ENCODE measurements at regions not wholly inside any gene's neighbourhood (a gene's known extent, or its start where the extent isn't known, plus 50 kb on each side); places are given as distances from the start of the nearest gene placed in this dataset.

DNA sequence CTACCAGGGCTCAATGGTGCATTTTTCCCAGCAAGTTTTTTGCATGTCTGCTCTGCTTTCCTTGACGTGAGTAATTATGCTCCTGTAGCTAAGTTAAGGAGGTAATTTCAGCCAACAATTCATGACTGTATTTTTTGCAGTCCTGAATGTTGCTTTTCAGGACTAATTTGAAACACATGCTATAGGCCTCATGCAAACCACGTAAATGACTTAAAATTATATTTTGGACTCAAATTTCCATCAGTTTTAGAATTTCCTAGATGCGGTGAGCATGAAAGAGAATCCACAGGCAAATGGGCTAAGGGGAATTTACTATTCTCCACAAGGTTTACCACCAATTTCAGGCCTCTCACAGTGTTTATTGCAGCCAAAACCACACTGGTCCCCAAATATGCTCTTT, 589.9 kb upstream of the LRRTM1 start:
- Histone ChIP-seq H3K4me2 (no peak overlapping the region), H3K9me3 (no peaks in the 10 kb centered on the region), H3K36me3 (no peaks in the 10 kb centered on the region), H3K4me3 (no peak overlapping the region), H3K27me3 (no peaks in the 10 kb centered on the region), H3K9ac (no peak overlapping the region), H4K20me1 (no peaks in the 10 kb centered on the region), H3K27ac (no peak overlapping the region), H3K4me1 (no peaks in the 10 kb centered on the region)
- TF ChIP-seq Cebpa-rat (IDR thresholded peaks at IDR 0.05) = no peak

DNA sequence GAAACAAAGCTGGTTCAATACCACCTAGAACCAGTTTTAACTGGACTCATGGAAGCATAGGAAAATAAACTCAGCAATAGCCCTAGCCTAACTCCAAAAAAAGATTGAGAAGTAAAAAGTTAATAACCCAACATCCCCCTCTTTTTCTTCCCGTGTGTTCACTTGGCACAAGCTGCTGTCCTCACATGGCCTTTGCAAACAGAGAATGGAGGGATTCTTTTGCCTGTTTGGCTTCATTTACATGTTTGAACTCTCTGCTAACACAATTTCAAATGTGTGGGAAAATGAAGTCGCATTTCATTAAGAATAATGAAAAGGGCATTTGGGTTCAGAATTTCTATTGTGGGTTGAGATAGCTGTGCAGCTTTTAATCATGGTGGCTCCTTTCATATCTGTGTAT, 589.2 kb upstream of the LRRTM1 start:
- Histone ChIP-seq H3K4me2 (no peak overlapping the region), H4K20me1 (no peaks in the 10 kb centered on the region), H3K27me3 (no peaks in the 10 kb centered on the region), H3K9me3 (no peaks in the 10 kb centered on the region), H3K27ac (no peak overlapping the region), H3K36me3 (no peaks in the 10 kb centered on the region), H3K4me1 (no peaks in the 10 kb centered on the region), H3K4me3 (no peak overlapping the region), H3K9ac (no peak overlapping the region)
- TF ChIP-seq Cebpa-rat (IDR thresholded peaks at IDR 0.05) = no peak

DNA sequence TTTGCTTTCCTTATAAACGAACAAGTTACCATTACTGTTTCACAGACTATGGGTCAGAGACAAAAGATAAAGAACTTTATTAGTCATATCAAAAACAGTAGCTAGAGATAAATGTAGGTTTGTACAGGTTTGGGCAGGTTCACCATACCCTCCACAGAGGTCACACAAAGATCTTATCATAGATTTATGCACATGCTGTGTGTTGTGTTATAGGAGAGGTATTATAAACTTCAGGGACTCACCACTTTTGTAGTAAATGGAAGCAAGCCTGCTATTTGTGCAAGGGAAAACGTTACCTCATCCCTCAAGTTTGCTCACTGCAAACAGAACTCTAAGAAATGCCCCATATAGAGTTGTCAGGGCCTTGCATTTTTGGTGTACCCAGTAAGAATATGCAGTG, 584.5 kb upstream of the LRRTM1 start:
- no peak for TF ChIP-seq Cebpa-rat (IDR thresholded peaks at IDR 0.05)
- Histone ChIP-seq H3K4me3 (no peak overlapping the region), H4K20me1 (no peaks in the 10 kb centered on the region), H3K4me1 (no peaks in the 10 kb centered on the region), H3K36me3 (no peaks in the 10 kb centered on the region), H3K4me2 (no peak overlapping the region), H3K27me3 (no peaks in the 10 kb centered on the region), H3K27ac (no peak overlapping the region), H3K9me3 (no peaks in the 10 kb centered on the region), H3K9ac (no peak overlapping the region)

DNA sequence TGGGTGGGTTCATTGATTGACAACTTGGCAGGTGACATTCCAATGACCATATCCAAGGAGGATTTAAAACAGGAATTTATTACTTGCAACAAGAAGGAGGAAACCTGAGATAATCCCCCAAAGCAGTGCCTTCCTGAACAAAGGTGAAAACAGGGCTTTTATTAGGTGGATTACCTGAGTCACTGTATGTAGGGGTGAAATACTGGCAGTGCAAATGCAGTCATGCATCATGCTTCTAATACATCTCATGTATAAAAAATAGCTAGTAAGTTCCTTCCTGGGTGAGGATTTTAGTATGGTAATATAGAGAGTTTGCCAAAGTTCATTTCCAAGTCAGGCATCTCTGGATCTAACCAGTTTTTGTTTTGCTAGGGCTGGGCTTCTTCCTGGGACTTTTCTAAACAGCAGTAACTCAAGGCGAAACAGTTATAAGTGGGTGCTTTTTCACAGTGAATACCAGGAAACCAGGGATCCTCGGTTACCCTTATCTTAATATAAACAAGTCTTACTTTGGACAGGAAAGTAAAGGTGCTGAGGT, 583.4 kb upstream of the LRRTM1 start:
- no peak overlapping the region for H3K4me3 ChIP-seq
- H3K4me2 ChIP-seq = no peak overlapping the region
- H3K36me3 ChIP-seq = no peaks in the 10 kb centered on the region
- no peak for TF ChIP-seq Cebpa-rat (IDR thresholded peaks at IDR 0.05)
- H3K9ac ChIP-seq = no peak overlapping the region
- no peak overlapping the region for H3K27ac ChIP-seq
- no peaks in the 10 kb centered on the region for H4K20me1 ChIP-seq
- H3K9me3 ChIP-seq = no peaks in the 10 kb centered on the region
- H3K4me1 ChIP-seq = no peaks in the 10 kb centered on the region
- no peaks in the 10 kb centered on the region for H3K27me3 ChIP-seq

DNA sequence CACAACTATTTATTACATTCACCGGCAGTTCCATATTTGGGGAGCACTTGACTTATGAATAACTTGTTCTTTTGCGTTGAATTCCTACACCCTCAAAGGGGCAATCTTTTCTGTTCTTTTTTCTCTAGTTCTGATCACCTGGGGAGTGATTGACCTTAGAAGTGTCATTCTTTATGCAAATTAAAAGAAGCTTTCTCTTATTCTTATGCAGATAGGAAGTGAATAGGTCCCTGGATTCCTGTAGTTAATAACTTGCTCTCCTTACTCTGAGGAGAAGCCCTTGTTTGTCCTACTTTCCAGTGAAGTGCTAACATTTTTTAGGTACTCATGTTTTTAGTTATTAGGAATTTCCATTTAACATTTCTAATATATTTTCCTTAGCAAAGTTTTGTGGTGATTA, 569.8 kb upstream of the LRRTM1 start:
- Histone ChIP-seq H3K4me2 (no peak overlapping the region), H4K20me1 (no peaks in the 10 kb centered on the region), H3K9ac (no peak overlapping the region), H3K27me3 (no peaks in the 10 kb centered on the region), H3K4me3 (no peak overlapping the region), H3K9me3 (no peaks in the 10 kb centered on the region), H3K36me3 (no peaks in the 10 kb centered on the region), H3K4me1 (no peaks in the 10 kb centered on the region), H3K27ac (no peak overlapping the region)
- TF ChIP-seq Cebpa-rat (IDR thresholded peaks at IDR 0.05) = no peak

DNA sequence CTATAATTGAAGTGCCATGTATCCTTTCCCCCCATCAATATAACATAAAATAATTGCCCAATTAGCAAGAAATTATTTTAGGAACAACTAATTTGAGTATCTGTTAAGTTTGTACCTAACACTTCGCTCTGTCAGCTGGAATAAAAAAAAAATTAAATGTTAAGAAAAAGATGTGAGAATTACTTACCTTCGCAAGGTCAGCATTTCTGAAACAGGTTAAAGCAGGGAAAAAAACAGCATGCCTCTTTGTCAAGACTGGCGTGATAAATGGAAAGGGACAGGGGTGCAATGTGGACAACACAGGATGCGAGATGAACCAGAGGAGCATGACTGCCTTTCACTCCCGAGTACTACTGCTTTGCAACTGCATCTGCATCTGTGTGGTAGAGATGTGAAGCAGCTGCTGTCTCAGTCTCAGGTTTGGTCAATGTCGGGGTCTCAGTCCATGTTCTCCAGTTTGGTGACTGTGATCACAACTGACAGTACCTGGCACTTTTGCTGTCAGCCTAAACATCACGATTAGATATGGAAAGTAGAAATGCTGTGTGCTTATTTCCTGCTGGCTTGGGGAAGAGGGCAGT, 565.4 kb upstream of the LRRTM1 start:
- Histone ChIP-seq H3K36me3 (no peaks in the 10 kb centered on the region), H4K20me1 (no peaks in the 10 kb centered on the region), H3K4me1 (no peaks in the 10 kb centered on the region), H3K9me3 (no peaks in the 10 kb centered on the region), H3K27me3 (no peaks in the 10 kb centered on the region), H3K27ac (no peak overlapping the region), H3K4me3 (no peak overlapping the region), H3K4me2 (no peak overlapping the region), H3K9ac (no peak overlapping the region)
- TF ChIP-seq Cebpa-rat (IDR thresholded peaks at IDR 0.05) = no peak

DNA sequence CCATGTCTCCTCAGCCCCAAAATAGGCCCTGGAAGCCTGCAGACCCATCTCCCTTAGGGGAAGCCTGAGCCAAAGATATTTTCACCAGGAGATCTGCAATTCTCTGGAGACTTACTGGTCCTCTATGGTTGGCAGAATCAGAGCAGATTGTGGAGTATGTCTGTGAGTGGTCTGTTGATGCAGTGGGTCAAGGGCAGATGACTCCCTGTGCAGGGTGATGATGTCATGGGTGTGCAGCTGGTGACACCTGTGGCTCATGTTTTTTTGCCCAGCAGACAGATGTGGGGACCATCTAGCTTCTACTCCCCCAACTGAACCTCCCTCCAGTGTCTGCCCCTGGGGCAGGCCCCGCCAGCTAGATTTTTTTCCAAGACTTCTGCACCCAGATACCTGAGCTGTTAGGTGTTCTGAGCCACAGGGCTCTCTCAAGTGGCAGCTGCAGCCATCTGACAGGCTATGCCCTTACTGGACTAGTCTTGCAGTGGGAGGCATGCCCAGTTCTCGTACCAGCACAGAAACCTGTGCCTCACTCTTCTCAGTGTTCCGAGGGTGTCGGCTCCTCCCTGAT, 558.7 kb upstream of the LRRTM1 start:
- Histone ChIP-seq H3K9me3 (no peaks in the 10 kb centered on the region), H3K4me2 (peak overlapping the region; percentile 49), H4K20me1 (no peaks in the 10 kb centered on the region), H3K36me3 (no peaks in the 10 kb centered on the region), H3K27me3 (no peaks in the 10 kb centered on the region), H3K4me3 (no peak overlapping the region), H3K4me1 (peaks cover 16% of the 10 kb centered on the region), H3K9ac (no peak overlapping the region), H3K27ac (peak overlapping the region; percentile 29; the same call in 1 of the 2 replicates)
- TF ChIP-seq Cebpa-rat (IDR thresholded peaks at IDR 0.05) = no peak

DNA sequence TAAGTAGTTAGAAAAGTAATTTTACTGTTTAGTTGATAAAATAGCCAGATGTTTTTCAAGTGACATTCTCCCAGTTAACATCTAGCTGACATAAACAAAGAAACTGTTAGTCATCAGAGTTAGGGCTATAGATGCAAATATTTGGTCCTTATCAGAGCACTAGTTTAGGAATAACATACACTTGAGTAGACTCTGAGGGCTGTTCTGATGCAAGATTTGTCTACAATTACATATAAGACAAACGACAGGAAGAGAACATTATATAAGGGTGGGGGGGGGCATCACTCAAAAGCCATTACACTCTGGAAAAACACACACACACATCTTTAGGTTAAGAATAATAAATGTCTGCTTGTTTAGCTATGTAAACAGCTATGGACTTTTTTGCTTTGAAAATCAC, 554.4 kb upstream of the LRRTM1 start:
- no peaks in the 10 kb centered on the region for H3K36me3 ChIP-seq
- no peak overlapping the region for H3K9ac ChIP-seq
- no peaks in the 10 kb centered on the region for H3K27me3 ChIP-seq
- no peak for TF ChIP-seq Cebpa-rat (IDR thresholded peaks at IDR 0.05)
- H3K4me1 ChIP-seq = peaks cover 16% of the 10 kb centered on the region
- no peak overlapping the region for H3K4me3 ChIP-seq
- no peak overlapping the region for H3K27ac ChIP-seq
- H4K20me1 ChIP-seq = no peaks in the 10 kb centered on the region
- no peak overlapping the region for H3K4me2 ChIP-seq
- H3K9me3 ChIP-seq = no peaks in the 10 kb centered on the region

DNA sequence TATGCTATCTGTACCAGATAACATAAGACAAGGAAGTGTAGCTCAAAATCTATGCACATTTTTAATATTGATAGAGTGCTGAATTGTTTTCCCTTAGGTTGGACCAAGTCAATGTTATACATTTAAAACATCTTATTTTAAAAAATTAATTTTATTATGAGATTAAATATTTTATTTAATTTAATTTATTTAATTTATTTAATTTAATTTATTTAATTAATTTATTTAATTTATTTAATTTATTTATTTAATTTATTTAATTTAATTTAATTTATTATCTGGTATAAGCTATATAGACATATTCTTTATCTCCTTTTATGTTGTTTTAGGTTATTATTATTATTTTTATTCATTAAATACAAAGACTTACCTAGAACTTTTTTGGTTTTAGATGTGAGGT, 551.7 kb upstream of the LRRTM1 start:
- H3K4me2 ChIP-seq = no peak overlapping the region
- no peaks in the 10 kb centered on the region for H3K9me3 ChIP-seq
- H3K4me3 ChIP-seq = no peak overlapping the region
- no peaks in the 10 kb centered on the region for H3K27me3 ChIP-seq
- no peak overlapping the region for H3K9ac ChIP-seq
- no peaks in the 10 kb centered on the region for H3K36me3 ChIP-seq
- H3K4me1 ChIP-seq = no peaks in the 10 kb centered on the region
- no peak overlapping the region for H3K27ac ChIP-seq
- TF ChIP-seq Cebpa-rat (IDR thresholded peaks at IDR 0.05) = no peak
- H4K20me1 ChIP-seq = no peaks in the 10 kb centered on the region

DNA sequence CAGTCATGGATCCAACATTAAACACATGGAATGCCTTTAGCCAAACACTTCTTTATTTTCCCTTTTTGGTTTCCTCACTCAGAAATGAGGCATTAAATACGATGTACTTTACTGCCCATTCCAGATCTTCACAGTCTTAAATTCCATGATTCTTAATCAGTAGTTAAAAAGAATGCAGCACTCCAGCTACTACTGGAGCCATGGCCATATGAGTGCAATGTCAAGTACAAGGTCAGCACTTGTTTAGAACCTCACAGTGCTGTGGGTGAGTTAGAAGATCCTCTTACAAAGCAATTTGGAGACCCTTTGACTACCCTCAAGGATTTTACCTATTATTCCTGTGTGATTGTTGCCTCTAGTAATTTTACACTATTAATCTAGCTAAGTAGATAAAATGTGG, 550.3 kb upstream of the LRRTM1 start:
- H3K4me3 ChIP-seq = no peak overlapping the region
- H3K4me1 ChIP-seq = no peaks in the 10 kb centered on the region
- no peak overlapping the region for H3K9ac ChIP-seq
- no peaks in the 10 kb centered on the region for H3K36me3 ChIP-seq
- no peaks in the 10 kb centered on the region for H3K9me3 ChIP-seq
- TF ChIP-seq Cebpa-rat (IDR thresholded peaks at IDR 0.05) = no peak
- H3K4me2 ChIP-seq = no peak overlapping the region
- no peaks in the 10 kb centered on the region for H3K27me3 ChIP-seq
- H3K27ac ChIP-seq = no peak overlapping the region
- H4K20me1 ChIP-seq = no peaks in the 10 kb centered on the region

DNA sequence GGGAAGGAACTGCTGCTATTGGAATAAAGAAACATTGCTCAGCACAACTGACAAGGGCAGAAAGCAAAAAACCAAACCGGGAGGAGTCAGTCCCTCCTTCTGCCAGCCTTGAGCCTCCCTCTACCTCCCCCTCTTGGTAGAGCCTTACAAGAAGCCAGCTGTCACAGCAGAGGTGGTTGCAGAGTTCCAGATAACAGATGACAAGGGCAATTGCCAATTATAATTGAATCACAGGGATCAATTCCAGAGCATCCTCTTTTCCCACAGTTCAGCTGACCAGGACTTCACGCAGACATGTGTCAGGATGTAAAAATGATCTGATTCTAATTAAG, 548.2 kb upstream of the LRRTM1 start:
- no peak overlapping the region for H3K9ac ChIP-seq
- H3K36me3 ChIP-seq = no peaks in the 10 kb centered on the region
- H3K27ac ChIP-seq = no peak overlapping the region
- H3K27me3 ChIP-seq = no peaks in the 10 kb centered on the region
- H3K4me3 ChIP-seq = no peak overlapping the region
- no peak overlapping the region for H3K4me2 ChIP-seq
- no peaks in the 10 kb centered on the region for H3K9me3 ChIP-seq
- TF ChIP-seq Cebpa-rat (IDR thresholded peaks at IDR 0.05) = no peak
- no peaks in the 10 kb centered on the region for H3K4me1 ChIP-seq
- H4K20me1 ChIP-seq = no peaks in the 10 kb centered on the region
